Hepatocyte (in vitro differentiated cells): ENCODE measurements at regions not wholly inside any gene's neighbourhood (a gene's known extent, or its start where the extent isn't known, plus 50 kb on each side); places are given as distances from the start of the nearest gene placed in this dataset.
"Not testable (repeated sequence)": the region's sequence is repeated elsewhere in the genome, so short reads cannot be mapped to it uniquely, and the experiment has no call there.

Experiments used
- DNase-seq: peaks from one replicate; pipeline ENCODE4 v3.0.0-alpha.2; 2016; ENCODE audit warnings: low spot score
- H2AFZ ChIP-seq: fragments of 200-600 bp; sonication (generic); 2 replicates; pipeline ENCODE4 v1.6.0; 2016; ENCODE audit warnings: antibody characterized with exemption, mild to moderate bottlenecking
- H3K27ac ChIP-seq: fragments of 200-600 bp; sonication (generic); 2 replicates; pipeline ENCODE4 v1.5.1; 2016; ENCODE audit warnings: mild to moderate bottlenecking
- H3K27me3 ChIP-seq: fragments of 200-600 bp; sonication (generic); 2 replicates; pipeline ENCODE4 v1.6.1; 2016
- H3K36me3 ChIP-seq: fragments of 200-600 bp; sonication (generic); replicated peaks from 2 replicates; pipeline ENCODE4 v1.5.1; 2016; ENCODE audit warnings: low read depth; ENCODE audit not compliant: insufficient read depth
- H3K4me1 ChIP-seq: fragments of 200-600 bp; sonication (generic); 2 replicates; pipeline ENCODE4 v1.5.1; 2016; ENCODE audit warnings: mild to moderate bottlenecking, moderate library complexity; ENCODE audit not compliant: insufficient read depth
- H3K4me2 ChIP-seq: fragments of 200-600 bp; sonication (generic); 2 replicates; pipeline ENCODE4 v1.6.0; 2016
- H3K4me3 ChIP-seq: fragments of 200-600 bp; sonication (generic); 2 replicates; pipeline ENCODE4 v1.5.1; 2016; ENCODE audit warnings: mild to moderate bottlenecking
- H3K79me2 ChIP-seq: fragments of 200-600 bp; sonication (generic); 2 replicates; pipeline ENCODE4 v1.6.0; 2017; ENCODE audit warnings: mild to moderate bottlenecking
- H3K9me2 ChIP-seq: fragments of 200-600 bp; sonication (generic); replicated peaks from 2 replicates; pipeline ENCODE4 v1.6.0; 2017; ENCODE audit warnings: mild to moderate bottlenecking; ENCODE audit not compliant: insufficient read depth
- H3K9me3 ChIP-seq: fragments of 200-600 bp; sonication (generic); 2 replicates; pipeline ENCODE4 v1.5.1; 2016; ENCODE audit warnings: low read depth, mild to moderate bottlenecking
- H4K20me1 ChIP-seq: fragments of 200-600 bp; sonication (generic); 2 replicates; pipeline ENCODE4 v1.6.0; 2016; ENCODE audit warnings: mild to moderate bottlenecking; ENCODE audit not compliant: insufficient read depth, poor library complexity, severe bottlenecking
- CTCF ChIP-seq: fragments of 200-600 bp; sonication (generic); IDR thresholded peaks from 2 replicates; pipeline ENCODE4 v1.5.1; 2016; ENCODE audit warnings: antibody characterized with exemption, mild to moderate bottlenecking; ENCODE audit not compliant: poor library complexity
- EZH2 ChIP-seq: fragments of 200-600 bp; sonication (generic); IDR thresholded peaks from 2 replicates; pipeline ENCODE4 v1.6.1; 2016; ENCODE audit warnings: antibody characterized with exemption, mild to moderate bottlenecking, borderline replicate concordance
- EZH2phosphoT487 ChIP-seq: fragments of 200-600 bp; sonication (generic); IDR thresholded peaks from one replicate; pipeline ENCODE4 v1.6.1; 2018; ENCODE audit warnings: antibody characterized with exemption, mild to moderate bottlenecking, low read depth, moderate library complexity; ENCODE audit not compliant: unreplicated experiment, severe bottlenecking
- WGBS: methylation state at CpG from one replicate; pipeline ENCODE4 v1.1.6; 2016; ENCODE audit warnings: low lambda C conversion rate; ENCODE audit errors: missing lambda C conversion rate; 5-methylcytosine and 5-hydroxymethylcytosine counted together

- Histone ChIP-seq H3K9me2 (no peaks in the 10 kb centered on the region), H3K36me3 (no peaks in the 10 kb centered on the region), H2AFZ (no peak overlapping the region), H3K9me3 (no peaks in the 10 kb centered on the region), H3K27me3 (no peaks in the 10 kb centered on the region), H3K79me2 (no peaks in the 10 kb centered on the region), H3K4me3 (no peak overlapping the region), H3K4me2 (no peak overlapping the region), H3K4me1 (peaks cover 4% of the 10 kb centered on the region), H4K20me1 (no peaks in the 10 kb centered on the region), H3K27ac (no peak overlapping the region)
- WGBS, result 97% methylated on average over 2 of the region's 2 CpGs
- DNase-seq, result no peak
- no peak for TF ChIP-seq CTCF
- TF ChIP-seq EZH2phosphoT487, result no peak
- TF ChIP-seq EZH2, result no peak
Measured at GRCh38 chr2:39583213-39583612, 82.5 kb upstream of the TMEM178A start.

DNA sequence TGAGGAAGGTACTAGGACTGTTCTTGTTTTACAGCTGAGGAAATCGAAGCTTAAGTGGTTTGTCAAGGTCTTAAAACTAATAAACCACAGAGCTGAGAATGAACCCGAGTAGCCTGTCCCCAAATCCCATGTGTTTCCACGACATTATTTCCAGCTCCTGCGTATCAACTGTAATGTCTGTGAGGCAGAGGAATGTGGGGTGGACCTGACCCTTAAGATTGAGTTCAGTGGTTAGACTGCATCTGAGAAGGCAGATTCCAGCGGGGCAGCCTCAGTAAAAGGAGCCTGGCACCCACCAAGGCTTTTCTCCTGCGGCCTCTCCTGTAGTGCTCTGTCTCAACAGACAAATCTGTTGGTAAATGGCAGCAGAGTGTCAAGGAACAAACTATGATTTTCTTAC is 81.9 kb upstream of the TMEM178A start:
- WGBS, result 74% methylated on average over 6 of the region's 6 CpGs
- no peaks in the 10 kb centered on the region for H3K36me3 ChIP-seq
- H4K20me1 ChIP-seq, result no peaks in the 10 kb centered on the region
- H3K4me2 ChIP-seq, result no peak overlapping the region
- H3K9me2 ChIP-seq, result no peaks in the 10 kb centered on the region
- no peaks in the 10 kb centered on the region for H3K27me3 ChIP-seq
- H3K4me3 ChIP-seq, result no peak overlapping the region
- TF ChIP-seq CTCF, result no peak
- no peak for TF ChIP-seq EZH2phosphoT487
- no peak for TF ChIP-seq EZH2
- H3K4me1 ChIP-seq, result peaks cover 4% of the 10 kb centered on the region
- no peak for DNase-seq
- no peak overlapping the region for H2AFZ ChIP-seq
- no peaks in the 10 kb centered on the region for H3K79me2 ChIP-seq
- no peak overlapping the region for H3K27ac ChIP-seq
- no peaks in the 10 kb centered on the region for H3K9me3 ChIP-seq

DNA sequence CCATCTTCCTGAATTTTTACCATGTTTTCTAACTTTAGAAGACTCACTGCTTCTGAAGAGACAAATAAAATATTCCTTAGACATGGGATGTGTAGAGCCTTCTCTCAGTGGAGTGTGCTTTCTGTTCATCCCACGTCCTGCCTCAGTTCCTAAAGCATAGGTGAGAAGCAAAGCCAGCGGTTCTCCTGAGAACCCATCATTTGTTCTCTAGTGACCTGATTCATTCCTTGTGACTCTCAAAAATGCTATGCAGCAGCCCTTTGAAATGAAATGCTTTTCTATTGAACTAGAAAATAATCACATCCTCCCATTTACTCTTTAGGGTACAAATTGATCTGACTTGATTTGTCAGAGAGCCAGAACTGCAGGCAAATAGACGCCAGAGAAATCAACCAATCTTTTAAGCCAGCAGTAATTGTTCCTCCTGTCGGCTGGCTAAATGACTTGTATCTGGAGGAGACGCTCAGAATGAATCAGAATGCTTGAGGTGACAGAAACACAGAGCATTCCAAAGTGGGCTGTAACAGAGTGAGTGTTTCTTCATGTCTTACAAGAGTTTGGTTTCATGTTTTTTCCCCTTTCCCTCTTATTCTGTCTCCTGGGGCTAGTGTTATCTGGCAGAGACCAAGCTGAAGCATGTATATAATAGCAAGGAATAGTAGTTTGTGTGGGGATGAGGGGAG is 81.3 kb upstream of the TMEM178A start:
- WGBS, result 59% methylated on average over 5 of the region's 5 CpGs
- Histone ChIP-seq H3K79me2 (no peaks in the 10 kb centered on the region), H3K4me3 (no peak overlapping the region), H3K9me3 (no peaks in the 10 kb centered on the region), H3K36me3 (no peaks in the 10 kb centered on the region), H3K4me1 (peaks cover 4% of the 10 kb centered on the region), H4K20me1 (no peaks in the 10 kb centered on the region), H3K4me2 (no peak overlapping the region), H3K27ac (no peak overlapping the region), H3K9me2 (no peaks in the 10 kb centered on the region), H3K27me3 (no peaks in the 10 kb centered on the region), H2AFZ (no peak overlapping the region)
- DNase-seq, result peak; percentile 21
- TF ChIP-seq EZH2phosphoT487 (no peak), EZH2 (no peak), CTCF (no peak)

DNA sequence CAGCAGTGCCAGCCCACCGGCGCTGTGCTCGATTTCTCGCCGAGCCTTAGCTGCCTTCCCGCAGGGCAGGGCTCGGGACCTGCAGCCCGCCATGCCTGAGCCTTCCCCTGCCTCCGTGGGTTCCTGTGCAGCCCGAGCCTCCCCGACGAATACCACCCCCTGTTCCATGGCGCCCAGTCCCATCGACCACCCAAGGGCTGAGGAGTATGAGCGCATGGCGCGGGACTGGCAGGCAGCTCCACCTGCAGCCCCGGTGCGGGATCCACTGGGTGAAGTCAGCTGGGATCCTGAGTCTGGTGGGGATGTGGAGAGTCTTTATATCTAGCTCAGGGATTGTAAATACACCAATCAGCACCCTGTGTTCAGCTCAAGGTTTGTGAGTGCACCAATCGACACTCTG is 80.2 kb upstream of the TMEM178A start:
- H3K36me3 ChIP-seq, H3K9me3 ChIP-seq, H4K20me1 ChIP-seq, H3K4me1 ChIP-seq, H3K27ac ChIP-seq, H3K4me3 ChIP-seq, H3K4me2 ChIP-seq, H3K9me2 ChIP-seq, H3K27me3 ChIP-seq, H2AFZ ChIP-seq, DNase-seq, H3K79me2 ChIP-seq: not testable (repeated sequence)
- WGBS, result 98% methylated on average over 17 of the region's 20 CpGs
